GM10248 (cell line): ENCODE measurements at regions not wholly inside any gene's neighbourhood (a gene's known extent, or its start where the extent isn't known, plus 50 kb on each side); places are given as distances from the start of the nearest gene placed in this dataset.

Source experiments
- CTCF ChIA-PET: fragments of 300-600 bp; sonication (Branson Sonifier 250); formaldehyde crosslinking; extraction: SDS; loops from one replicate; lab custom pipeline; 2021; ENCODE audit warnings: antibody characterized with exemption; lab: Yijun Ruan, JAX
- POLR2A ChIA-PET: fragments of 350-650 bp; sonication (Branson Sonifier 250); formaldehyde crosslinking; extraction: SDS; loops from one replicate; lab custom pipeline; 2020; ENCODE audit warnings: antibody characterized with exemption; lab: Yijun Ruan, JAX
- DNase-seq: peaks from one replicate; pipeline ENCODE4 v3.0.0; 2012; ENCODE audit errors: extremely low spot score
- TF ChIP-seq, protein P1 (sequence below): IDR thresholded peaks from 2 replicates; pipeline ENCODE4 v1.5.1; 2012; ENCODE audit warnings: mild to moderate bottlenecking, low read depth; ENCODE audit errors: extremely low read depth, missing control alignments, control extremely low read depth

DNA sequence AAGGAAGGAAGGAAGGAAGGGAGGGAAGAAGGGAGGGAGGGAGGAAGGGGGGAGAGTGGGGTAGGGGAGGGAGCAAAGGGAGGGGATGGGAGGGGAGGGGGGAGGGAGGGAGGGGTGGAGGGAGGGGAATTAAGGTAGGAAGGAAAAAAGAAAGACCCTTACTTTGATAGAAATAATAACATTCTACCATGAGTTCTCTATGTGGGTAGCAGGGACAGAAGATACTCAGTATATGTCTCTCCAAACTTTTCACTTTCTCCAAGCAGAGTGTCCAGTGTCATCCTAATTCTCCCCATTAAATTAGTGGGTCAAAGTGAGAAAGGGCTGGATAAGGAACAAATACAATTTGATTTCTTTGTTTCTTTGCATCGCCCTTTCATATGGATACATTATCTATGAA is 553.4 kb upstream of the USP15 start:
- CTCF ChIA-PET = no interaction called here
- TF ChIP-seq, protein P1, sequence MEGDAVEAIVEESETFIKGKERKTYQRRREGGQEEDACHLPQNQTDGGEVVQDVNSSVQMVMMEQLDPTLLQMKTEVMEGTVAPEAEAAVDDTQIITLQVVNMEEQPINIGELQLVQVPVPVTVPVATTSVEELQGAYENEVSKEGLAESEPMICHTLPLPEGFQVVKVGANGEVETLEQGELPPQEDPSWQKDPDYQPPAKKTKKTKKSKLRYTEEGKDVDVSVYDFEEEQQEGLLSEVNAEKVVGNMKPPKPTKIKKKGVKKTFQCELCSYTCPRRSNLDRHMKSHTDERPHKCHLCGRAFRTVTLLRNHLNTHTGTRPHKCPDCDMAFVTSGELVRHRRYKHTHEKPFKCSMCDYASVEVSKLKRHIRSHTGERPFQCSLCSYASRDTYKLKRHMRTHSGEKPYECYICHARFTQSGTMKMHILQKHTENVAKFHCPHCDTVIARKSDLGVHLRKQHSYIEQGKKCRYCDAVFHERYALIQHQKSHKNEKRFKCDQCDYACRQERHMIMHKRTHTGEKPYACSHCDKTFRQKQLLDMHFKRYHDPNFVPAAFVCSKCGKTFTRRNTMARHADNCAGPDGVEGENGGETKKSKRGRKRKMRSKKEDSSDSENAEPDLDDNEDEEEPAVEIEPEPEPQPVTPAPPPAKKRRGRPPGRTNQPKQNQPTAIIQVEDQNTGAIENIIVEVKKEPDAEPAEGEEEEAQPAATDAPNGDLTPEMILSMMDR = no peak
- DNase-seq = no peak
- POLR2A ChIA-PET = no interaction called here

DNA sequence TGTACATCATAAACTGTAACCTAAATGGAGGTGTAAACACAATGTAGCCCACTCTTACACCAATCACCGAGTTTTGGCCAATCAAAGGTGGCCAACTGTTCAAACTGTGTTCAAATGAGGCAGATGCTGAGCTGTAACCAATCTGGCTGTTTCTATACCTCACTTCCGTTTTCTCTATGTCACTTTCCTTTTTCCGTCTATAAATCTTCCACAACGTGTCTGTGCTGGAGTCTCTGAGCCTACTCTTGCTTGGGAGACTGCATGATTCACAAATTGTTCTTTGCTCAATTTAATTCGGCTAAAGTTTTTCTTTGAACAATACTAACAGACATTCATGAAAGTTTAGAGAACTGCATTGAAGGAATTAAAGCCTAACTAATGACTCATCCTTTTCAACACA is 547.1 kb upstream of the USP15 start:
- ChIA-PET POLR2A (no interaction called here), CTCF (interaction anchor here (1.2 kb wide), 1 partner anchor 13 kb away, joined by 3 read pairs; no protein-coding TSS in a partner anchor)
- TF ChIP-seq, protein P1 = no peak
- DNase-seq = no peak

DNA sequence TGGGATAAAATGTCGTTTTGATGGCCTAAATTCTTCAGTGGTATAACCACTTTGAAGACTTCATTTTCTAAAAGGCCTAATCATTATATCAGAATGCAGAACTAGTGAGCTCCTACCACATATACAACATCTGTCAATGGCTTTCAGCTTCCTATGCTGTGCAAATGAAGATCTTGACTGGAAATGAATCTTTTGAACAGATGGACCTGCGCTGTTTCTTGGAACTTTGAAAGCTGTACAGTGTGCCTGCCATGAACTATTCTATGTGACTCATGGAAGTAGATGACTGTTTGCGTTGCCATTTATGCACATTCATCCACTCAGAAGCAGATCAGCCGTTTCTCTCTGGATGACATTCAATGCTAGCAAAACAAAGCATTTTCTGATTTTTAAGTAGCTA is 542.2 kb upstream of the USP15 start:
- DNase-seq = no peak
- POLR2A ChIA-PET = no interaction called here
- TF ChIP-seq, protein P1 = no peak
- CTCF ChIA-PET = interaction anchor here (1.1 kb wide), 1 partner anchor 66 kb away, joined by 3 read pairs; no protein-coding TSS in a partner anchor

DNA sequence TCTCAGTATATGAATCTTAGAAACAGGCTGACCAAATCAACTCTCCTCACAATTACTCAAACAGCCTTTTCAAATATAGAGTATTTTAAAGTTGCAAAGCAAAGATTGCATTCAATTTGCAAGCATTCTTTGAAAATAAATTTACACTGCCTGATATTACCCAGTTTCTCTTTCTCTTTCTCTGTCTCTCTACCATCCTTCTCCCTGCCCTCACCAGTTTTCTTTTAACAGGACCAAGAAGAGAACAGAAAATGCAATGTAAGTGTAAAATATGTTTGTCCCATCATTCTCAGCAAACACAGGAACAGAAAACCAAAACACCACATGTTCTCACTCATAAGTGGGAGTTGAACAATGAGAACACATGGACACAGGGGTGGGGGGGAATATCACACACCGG is 520.3 kb upstream of the USP15 start:
- POLR2A ChIA-PET = no interaction called here

DNA sequence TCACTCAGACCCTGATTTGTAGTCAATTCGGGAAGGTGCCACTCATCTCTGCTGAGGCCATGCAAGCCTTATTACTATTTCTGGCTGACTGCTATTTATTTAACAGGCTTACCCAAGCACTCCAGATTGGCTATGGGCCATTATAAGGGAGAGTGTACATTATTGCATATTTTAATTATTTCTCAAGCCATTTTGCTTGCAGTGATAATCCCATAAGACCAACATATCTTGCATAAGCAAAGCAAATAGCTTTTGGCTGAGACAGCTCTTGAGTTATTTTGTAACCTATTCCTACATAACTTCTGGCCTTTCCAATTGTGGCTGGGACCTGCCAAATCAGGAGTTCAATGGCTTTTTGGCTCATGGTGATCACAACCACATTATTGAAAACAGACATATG is 509.6 kb upstream of the USP15 start:
- ChIA-PET CTCF (no interaction called here), POLR2A (no interaction called here)
- TF ChIP-seq, protein P1 = no peak
- no peak for DNase-seq

More for the DNA sequence above, 520.3 kb upstream of the USP15 start:
- DNase-seq = no peak
- TF ChIP-seq, protein P1 = no peak
- CTCF ChIA-PET = no interaction called here

DNA sequence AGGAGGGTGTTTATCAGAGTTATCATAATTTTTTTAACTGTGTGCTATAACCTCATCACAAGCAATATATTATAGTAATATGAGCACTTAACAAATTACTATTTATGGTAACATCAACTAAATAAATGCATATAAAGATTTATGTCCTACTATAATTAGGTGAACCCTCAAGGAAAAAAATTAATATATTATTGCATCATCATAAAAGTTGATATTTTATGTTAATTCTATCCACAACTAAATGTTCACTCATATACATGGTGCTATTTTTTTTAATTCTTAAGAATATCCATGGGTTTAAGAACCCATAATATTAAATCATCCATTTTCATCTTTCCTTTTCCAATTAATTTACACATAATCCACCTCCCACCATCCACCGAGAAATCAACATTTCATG is 506.0 kb upstream of the USP15 start:
- POLR2A ChIA-PET = no interaction called here
- TF ChIP-seq, protein P1 = no peak
- CTCF ChIA-PET = no interaction called here
- DNase-seq = no peak
